HepG2 (cell line): ENCODE measurements at regions not wholly inside any gene's neighbourhood (a gene's known extent, or its start where the extent isn't known, plus 50 kb on each side); places are given as distances from the start of the nearest gene placed in this dataset.

ENCODE experiments used
- ATAC-seq: fragments of 200-7000 bp; cut with Tn5 transposase; 3 replicates; pipeline ENCODE4 v1.9.1; 2020; ENCODE audit warnings: mild to moderate bottlenecking, moderate library complexity
- BruUV-seq: library from RNA; stranded (reverse); fragments of 400-500 nt; replicated peaks from 2 replicates; lab custom pipeline; 2021; lab: Mats Ljungman, UMichigan
- CTCF ChIA-PET: fragments of 300-600 bp; formaldehyde crosslinking; extraction: SDS; loops from one replicate; lab custom pipeline; 2021; ENCODE audit warnings: low total read pairs, inconsistent platforms, low intra/inter-chr PET ratio; lab: Yijun Ruan, JAX
- POLR2A ChIA-PET: fragments of 350-600 bp; sonication (Branson Sonifier 250); formaldehyde crosslinking; loops from one replicate; lab custom pipeline; 2020; ENCODE audit warnings: antibody characterized with exemption, inconsistent platforms; lab: Yijun Ruan, JAX
- DNase-seq: peaks from one replicate; pipeline ENCODE4 v3.0.0-alpha.2; 2015; ENCODE audit warnings: low spot score
- FAIRE-seq: peaks from 3 replicates; lab custom pipeline; 2011; peaks lifted over from hg19 to GRCh38; lab: Jason Lieb, UNC
- H2AFZ ChIP-seq: one replicate; pipeline ENCODE4 v1.6.1; 2011; ENCODE audit warnings: low read length, inconsistent platforms
- H3K27ac ChIP-seq: fragments of 300-600 bp; 3 replicates; pipeline ENCODE4 v1.8.0; 2011; ENCODE audit warnings: mixed run types, mild to moderate bottlenecking, mixed read lengths, low read length, inconsistent platforms; ENCODE audit not compliant: insufficient read depth; ENCODE audit errors: extremely low read length
- H3K27me3 ChIP-seq, 2 experiments: fragments of 200-600 bp in 1 of 2; 2 replicates in 1 of 2; 3 replicates in 1 of 2; pipeline versions ENCODE4 v1.6.0 to v1.8.0; 2011; ENCODE audit warnings: low read length in 2 of 2, mild to moderate bottlenecking in 2 of 2, moderate library complexity in 2 of 2, inconsistent platforms in 1 of 2; ENCODE audit not compliant: insufficient read depth in 2 of 2, control insufficient read depth in 1 of 2
- H3K36me3 ChIP-seq, 2 experiments: fragments of 200-600 bp in 1 of 2; replicated peaks in 1 of 2; 2 replicates in 1 of 2; 3 replicates in 1 of 2; pipeline versions ENCODE4 v1.5.1 to v1.8.0; 2011; ENCODE audit warnings: low read length in 2 of 2, inconsistent platforms in 1 of 2; ENCODE audit not compliant: insufficient read depth in 2 of 2, control insufficient read depth in 1 of 2
- H3K4me1 ChIP-seq: 2 replicates; pipeline ENCODE4 v1.5.1; 2012; ENCODE audit warnings: low read length, inconsistent platforms; ENCODE audit not compliant: insufficient read depth
- H3K4me2 ChIP-seq: 2 replicates; pipeline ENCODE4 v1.6.0; 2011; ENCODE audit warnings: low read depth, low read length, inconsistent platforms
- H3K4me3 ChIP-seq, 3 experiments: fragments of 200-600 bp in 1 of 3; sonication (generic), shearing (Covaris generic) in 1 of 3; replicated peaks in 1 of 3; 2 replicates each; pipeline ENCODE4 v1.5.1; 2011 to 2016; ENCODE audit warnings: low read length in 3 of 3, inconsistent platforms in 2 of 3, low read depth in 2 of 3, mild to moderate bottlenecking in 2 of 3, control low read depth in 1 of 3, mixed read lengths in 1 of 3; ENCODE audit not compliant: insufficient read depth in 1 of 3
- H3K79me2 ChIP-seq: one replicate; pipeline ENCODE4 v1.6.1; 2011; ENCODE audit warnings: low read length, inconsistent platforms; ENCODE audit not compliant: insufficient read depth
- H3K9ac ChIP-seq: 2 replicates; pipeline ENCODE4 v1.6.0; 2011; ENCODE audit warnings: mild to moderate bottlenecking, low read depth, low read length, inconsistent platforms; ENCODE audit not compliant: insufficient read depth
- H3K9me3 ChIP-seq: 2 replicates; pipeline ENCODE4 v1.5.1; 2012; ENCODE audit warnings: mild to moderate bottlenecking, low read length
- H4K20me1 ChIP-seq: 2 replicates; pipeline ENCODE4 v1.6.0; 2011; ENCODE audit warnings: inconsistent platforms, mild to moderate bottlenecking, low read length, moderate library complexity; ENCODE audit not compliant: insufficient read depth
- HMGA1 ChIP-seq: sonication (generic); formaldehyde crosslinking; conservative IDR thresholded peaks from 2 replicates; pipeline ENCODE4 v1.4.0; 2020; ENCODE audit warnings: missing genetic modification reagents
- MAFK ChIP-seq, 2 experiments: IDR thresholded peaks in 1 of 2; conservative IDR thresholded peaks in 1 of 2; 2 replicates each; pipeline ENCODE4 v1.6.1; 2011; ENCODE audit warnings: improper control_type of control experiment in 2 of 2, low read length in 2 of 2
- MED8 ChIP-seq: sonication (generic); formaldehyde crosslinking; IDR thresholded peaks from 2 replicates; pipeline ENCODE4 v1.8.1; 2023; ENCODE audit warnings: mild to moderate bottlenecking, missing genetic modification reagents; ENCODE audit not compliant: insufficient replicate concordance
- THYN1 ChIP-seq: sonication (generic); formaldehyde crosslinking; IDR thresholded peaks from 2 replicates; pipeline ENCODE4 v1.8.1; 2023; ENCODE audit warnings: low read depth, mild to moderate bottlenecking, moderate library complexity, missing genetic modification reagents, borderline replicate concordance
- WGBS: methylation state at CpG from one replicate; pipeline ENCODE4 v1.1.6; 2017; ENCODE audit warnings: low lambda C conversion rate; 5-methylcytosine and 5-hydroxymethylcytosine counted together
- in situ Hi-C: cut with HindIII; loops from 2 replicates; pipeline ENCODE4 v1.10.0; 2017; ENCODE audit warnings: low pct_unique_long_range_greater_than_20kb; ENCODE audit not compliant: extremely low pct_ligation_motif_present
- intact Hi-C: fragments of 100-400 bp; cut with micrococcal nuclease; formaldehyde crosslinking; loops from one replicate; pipeline ENCODE4 v1.10.0; 2022; ENCODE audit not compliant: unreplicated experiment
- TF ChIP-seq, protein P1 (sequence below): sonication (generic); formaldehyde crosslinking; IDR thresholded peaks from 2 replicates; pipeline ENCODE4 v1.4.0; 2020; ENCODE audit warnings: missing genetic modification reagents
- TF ChIP-seq, protein P2 (sequence below): sonication (generic); formaldehyde crosslinking; IDR thresholded peaks from 2 replicates; pipeline ENCODE4 v1.9.0; 2021; ENCODE audit warnings: mild to moderate bottlenecking, missing genetic modification reagents

DNA sequence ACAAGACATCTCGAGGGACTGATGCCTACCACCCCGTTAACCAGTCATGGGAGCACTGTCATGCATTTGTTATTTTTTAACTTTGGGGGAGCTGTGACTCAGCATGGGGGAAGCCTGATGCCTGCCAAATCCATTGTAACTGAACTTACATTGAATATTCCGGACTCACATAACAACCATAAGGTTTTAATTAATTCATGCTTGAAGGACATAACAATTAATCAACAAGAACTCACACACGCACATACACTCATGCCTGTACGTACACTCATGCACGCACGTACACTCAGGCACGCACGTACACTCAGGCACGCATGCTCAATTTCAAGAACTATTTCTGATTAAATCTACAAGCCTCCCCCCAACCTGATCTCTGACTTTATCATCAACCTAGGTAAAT is 1639.1 kb downstream of the SUCLG1 start:
- intact Hi-C loops = no loop called here
- no TSS peak for BruUV-seq
- DNase-seq (no peak), FAIRE-seq (no peak), ATAC-seq (no peak)
- ChIA-PET POLR2A (no interaction called here), CTCF (no interaction called here)
- in situ Hi-C loops = no loop called here
- Histone ChIP-seq H3K36me3 (no peaks in the 10 kb centered on the region), H3K79me2 (no peaks in the 10 kb centered on the region), H3K9me3 (peaks cover 11% of the 10 kb centered on the region; the same call in 1 of the 2 replicates), H3K9ac (no peak overlapping the region), H3K27ac (no peak overlapping the region), H3K4me3 (no peak overlapping the region), H4K20me1 (no peaks in the 10 kb centered on the region), H3K4me1 (no peaks in the 10 kb centered on the region), H3K4me2 (no peak overlapping the region), H2AFZ (no peak overlapping the region), H3K27me3 (no peaks in the 10 kb centered on the region)
- WGBS = 60% methylated on average over 10 of the region's 10 CpGs
- TF ChIP-seq MAFK (conservative IDR thresholded peaks at IDR 0.05 in 1 of 2, IDR thresholded peaks at IDR 0.05 in 1 of 2; ENCODE audit: low read length in 2 of 2) = no peak
- TF ChIP-seq THYN1 (CRISPR knock-in tag) = no peak
- TF ChIP-seq, protein P1, sequence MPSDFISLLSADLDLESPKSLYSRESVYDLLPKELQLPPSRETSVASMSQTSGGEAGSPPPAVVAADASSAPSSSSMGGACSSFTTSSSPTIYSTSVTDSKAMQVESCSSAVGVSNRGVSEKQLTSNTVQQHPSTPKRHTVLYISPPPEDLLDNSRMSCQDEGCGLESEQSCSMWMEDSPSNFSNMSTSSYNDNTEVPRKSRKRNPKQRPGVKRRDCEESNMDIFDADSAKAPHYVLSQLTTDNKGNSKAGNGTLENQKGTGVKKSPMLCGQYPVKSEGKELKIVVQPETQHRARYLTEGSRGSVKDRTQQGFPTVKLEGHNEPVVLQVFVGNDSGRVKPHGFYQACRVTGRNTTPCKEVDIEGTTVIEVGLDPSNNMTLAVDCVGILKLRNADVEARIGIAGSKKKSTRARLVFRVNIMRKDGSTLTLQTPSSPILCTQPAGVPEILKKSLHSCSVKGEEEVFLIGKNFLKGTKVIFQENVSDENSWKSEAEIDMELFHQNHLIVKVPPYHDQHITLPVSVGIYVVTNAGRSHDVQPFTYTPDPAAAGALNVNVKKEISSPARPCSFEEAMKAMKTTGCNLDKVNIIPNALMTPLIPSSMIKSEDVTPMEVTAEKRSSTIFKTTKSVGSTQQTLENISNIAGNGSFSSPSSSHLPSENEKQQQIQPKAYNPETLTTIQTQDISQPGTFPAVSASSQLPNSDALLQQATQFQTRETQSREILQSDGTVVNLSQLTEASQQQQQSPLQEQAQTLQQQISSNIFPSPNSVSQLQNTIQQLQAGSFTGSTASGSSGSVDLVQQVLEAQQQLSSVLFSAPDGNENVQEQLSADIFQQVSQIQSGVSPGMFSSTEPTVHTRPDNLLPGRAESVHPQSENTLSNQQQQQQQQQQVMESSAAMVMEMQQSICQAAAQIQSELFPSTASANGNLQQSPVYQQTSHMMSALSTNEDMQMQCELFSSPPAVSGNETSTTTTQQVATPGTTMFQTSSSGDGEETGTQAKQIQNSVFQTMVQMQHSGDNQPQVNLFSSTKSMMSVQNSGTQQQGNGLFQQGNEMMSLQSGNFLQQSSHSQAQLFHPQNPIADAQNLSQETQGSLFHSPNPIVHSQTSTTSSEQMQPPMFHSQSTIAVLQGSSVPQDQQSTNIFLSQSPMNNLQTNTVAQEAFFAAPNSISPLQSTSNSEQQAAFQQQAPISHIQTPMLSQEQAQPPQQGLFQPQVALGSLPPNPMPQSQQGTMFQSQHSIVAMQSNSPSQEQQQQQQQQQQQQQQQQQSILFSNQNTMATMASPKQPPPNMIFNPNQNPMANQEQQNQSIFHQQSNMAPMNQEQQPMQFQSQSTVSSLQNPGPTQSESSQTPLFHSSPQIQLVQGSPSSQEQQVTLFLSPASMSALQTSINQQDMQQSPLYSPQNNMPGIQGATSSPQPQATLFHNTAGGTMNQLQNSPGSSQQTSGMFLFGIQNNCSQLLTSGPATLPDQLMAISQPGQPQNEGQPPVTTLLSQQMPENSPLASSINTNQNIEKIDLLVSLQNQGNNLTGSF (CRISPR knock-in tag) = no peak
- TF ChIP-seq, protein P2, sequence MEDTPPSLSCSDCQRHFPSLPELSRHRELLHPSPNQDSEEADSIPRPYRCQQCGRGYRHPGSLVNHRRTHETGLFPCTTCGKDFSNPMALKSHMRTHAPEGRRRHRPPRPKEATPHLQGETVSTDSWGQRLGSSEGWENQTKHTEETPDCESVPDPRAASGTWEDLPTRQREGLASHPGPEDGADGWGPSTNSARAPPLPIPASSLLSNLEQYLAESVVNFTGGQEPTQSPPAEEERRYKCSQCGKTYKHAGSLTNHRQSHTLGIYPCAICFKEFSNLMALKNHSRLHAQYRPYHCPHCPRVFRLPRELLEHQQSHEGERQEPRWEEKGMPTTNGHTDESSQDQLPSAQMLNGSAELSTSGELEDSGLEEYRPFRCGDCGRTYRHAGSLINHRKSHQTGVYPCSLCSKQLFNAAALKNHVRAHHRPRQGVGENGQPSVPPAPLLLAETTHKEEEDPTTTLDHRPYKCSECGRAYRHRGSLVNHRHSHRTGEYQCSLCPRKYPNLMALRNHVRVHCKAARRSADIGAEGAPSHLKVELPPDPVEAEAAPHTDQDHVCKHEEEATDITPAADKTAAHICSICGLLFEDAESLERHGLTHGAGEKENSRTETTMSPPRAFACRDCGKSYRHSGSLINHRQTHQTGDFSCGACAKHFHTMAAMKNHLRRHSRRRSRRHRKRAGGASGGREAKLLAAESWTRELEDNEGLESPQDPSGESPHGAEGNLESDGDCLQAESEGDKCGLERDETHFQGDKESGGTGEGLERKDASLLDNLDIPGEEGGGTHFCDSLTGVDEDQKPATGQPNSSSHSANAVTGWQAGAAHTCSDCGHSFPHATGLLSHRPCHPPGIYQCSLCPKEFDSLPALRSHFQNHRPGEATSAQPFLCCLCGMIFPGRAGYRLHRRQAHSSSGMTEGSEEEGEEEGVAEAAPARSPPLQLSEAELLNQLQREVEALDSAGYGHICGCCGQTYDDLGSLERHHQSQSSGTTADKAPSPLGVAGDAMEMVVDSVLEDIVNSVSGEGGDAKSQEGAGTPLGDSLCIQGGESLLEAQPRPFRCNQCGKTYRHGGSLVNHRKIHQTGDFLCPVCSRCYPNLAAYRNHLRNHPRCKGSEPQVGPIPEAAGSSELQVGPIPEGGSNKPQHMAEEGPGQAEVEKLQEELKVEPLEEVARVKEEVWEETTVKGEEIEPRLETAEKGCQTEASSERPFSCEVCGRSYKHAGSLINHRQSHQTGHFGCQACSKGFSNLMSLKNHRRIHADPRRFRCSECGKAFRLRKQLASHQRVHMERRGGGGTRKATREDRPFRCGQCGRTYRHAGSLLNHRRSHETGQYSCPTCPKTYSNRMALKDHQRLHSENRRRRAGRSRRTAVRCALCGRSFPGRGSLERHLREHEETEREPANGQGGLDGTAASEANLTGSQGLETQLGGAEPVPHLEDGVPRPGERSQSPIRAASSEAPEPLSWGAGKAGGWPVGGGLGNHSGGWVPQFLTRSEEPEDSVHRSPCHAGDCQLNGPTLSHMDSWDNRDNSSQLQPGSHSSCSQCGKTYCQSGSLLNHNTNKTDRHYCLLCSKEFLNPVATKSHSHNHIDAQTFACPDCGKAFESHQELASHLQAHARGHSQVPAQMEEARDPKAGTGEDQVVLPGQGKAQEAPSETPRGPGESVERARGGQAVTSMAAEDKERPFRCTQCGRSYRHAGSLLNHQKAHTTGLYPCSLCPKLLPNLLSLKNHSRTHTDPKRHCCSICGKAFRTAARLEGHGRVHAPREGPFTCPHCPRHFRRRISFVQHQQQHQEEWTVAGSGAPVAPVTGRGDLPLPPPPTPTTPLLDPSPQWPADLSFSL (CRISPR knock-in tag) = no peak
- TF ChIP-seq HMGA1 (CRISPR knock-in tag) = no peak
- no peak for TF ChIP-seq MED8 (CRISPR knock-in tag)
